Spinal cord (tissue), 9 donors: ENCODE measurements at regions not wholly inside any gene's neighbourhood (a gene's known extent, or its start where the extent isn't known, plus 50 kb on each side); places are given as distances from the start of the nearest gene placed in this dataset.

ENCODE experiments used
- DNase-seq, 6 donors: peaks; one replicate each; pipeline versions ENCODE4 v3.0.0 to v3.0.0-alpha.2; 2013 to 2015; ENCODE audit warnings: low spot score in 6 of 6, low read depth in 4 of 6
- H3K27ac ChIP-seq: one replicate; pipeline ENCODE4 v1.5.1; 2013; ENCODE audit warnings: low read depth, low read length, control low read depth
- H3K27me3 ChIP-seq: one replicate; pipeline ENCODE4 v1.6.1; 2013; ENCODE audit warnings: low read length; ENCODE audit not compliant: control insufficient read depth, insufficient read depth
- H3K36me3 ChIP-seq: one replicate; pipeline ENCODE4 v1.6.1; 2013; ENCODE audit warnings: low read length; ENCODE audit not compliant: control insufficient read depth, insufficient read depth
- H3K4me1 ChIP-seq: one replicate; pipeline ENCODE4 v1.6.1; 2013; ENCODE audit warnings: low read length; ENCODE audit not compliant: control insufficient read depth, insufficient read depth
- H3K4me3 ChIP-seq: one replicate; pipeline ENCODE4 v1.5.1; 2013; ENCODE audit warnings: low read depth, low read length, control low read depth
- H3K9me3 ChIP-seq: one replicate; pipeline ENCODE4 v1.6.1; 2013; ENCODE audit warnings: low read length; ENCODE audit not compliant: control insufficient read depth, insufficient read depth
- WGBS: methylation state at CpG from one replicate; pipeline ENCODE4 v1.1.5; 2013; ENCODE audit warnings: missing lambda C conversion rate; ENCODE audit not compliant: insufficient coverage; 5-methylcytosine and 5-hydroxymethylcytosine counted together
- donor health status: healthy.

DNA sequence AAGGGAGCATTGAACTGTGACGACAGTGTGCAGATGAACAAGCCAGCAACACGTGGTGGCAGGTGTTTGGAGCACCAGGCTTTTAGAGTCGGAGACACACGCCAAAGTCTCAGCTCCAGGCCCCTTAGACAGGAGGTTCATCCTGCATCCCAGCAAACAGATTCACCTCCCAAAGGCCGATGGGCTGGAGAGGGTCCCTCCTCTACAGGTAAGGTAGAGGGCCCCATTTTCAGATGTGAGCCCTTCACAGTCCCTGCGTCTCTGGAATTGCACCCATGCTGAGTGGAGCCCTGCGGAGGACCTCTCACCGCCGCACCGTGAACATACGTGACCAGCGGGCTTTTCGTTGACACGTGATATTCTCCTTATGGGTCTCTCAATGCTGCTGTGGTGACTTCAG, 109.0 kb upstream of the B3GAT1 start:
- DNase-seq: peak in 1 of 6 donors; percentile 45
- H3K36me3 ChIP-seq: no peaks in the 10 kb centered on the region
- no peak overlapping the region for H3K4me3 ChIP-seq
- H3K27ac ChIP-seq: no peak overlapping the region
- 94% methylated on average over 12 of the region's 14 CpGs for WGBS
- no peaks in the 10 kb centered on the region for H3K9me3 ChIP-seq
- H3K4me1 ChIP-seq: peaks cover 25% of the 10 kb centered on the region
- peaks cover 2% of the 10 kb centered on the region for H3K27me3 ChIP-seq

DNA sequence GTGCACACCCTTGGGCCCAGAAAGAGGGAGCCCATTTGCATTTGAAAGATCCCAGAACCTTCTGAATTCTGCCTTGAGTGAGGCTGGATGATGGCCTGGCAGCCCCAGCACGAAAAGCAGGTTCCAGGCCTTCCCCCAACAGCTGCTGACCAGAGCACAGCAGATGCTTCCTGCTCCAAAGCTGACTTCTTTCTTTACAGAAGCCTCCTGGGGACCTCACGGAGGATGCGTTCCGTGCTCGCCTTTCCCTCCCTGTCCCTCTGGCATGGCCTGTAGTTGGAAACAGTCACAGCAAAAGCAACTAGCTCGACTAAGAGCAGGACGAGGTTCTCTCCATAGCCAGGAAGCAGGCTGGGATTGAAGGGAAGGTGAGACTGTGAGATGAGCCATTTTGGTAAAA, 107.7 kb upstream of the B3GAT1 start:
- H3K4me3 ChIP-seq: no peak overlapping the region
- no peak overlapping the region for H3K27ac ChIP-seq
- H3K9me3 ChIP-seq: no peaks in the 10 kb centered on the region
- WGBS: 49% methylated on average over 7 of the region's 7 CpGs
- H3K4me1 ChIP-seq: peaks cover 33% of the 10 kb centered on the region
- DNase-seq: no peak
- peaks cover 2% of the 10 kb centered on the region for H3K27me3 ChIP-seq
- H3K36me3 ChIP-seq: no peaks in the 10 kb centered on the region

DNA sequence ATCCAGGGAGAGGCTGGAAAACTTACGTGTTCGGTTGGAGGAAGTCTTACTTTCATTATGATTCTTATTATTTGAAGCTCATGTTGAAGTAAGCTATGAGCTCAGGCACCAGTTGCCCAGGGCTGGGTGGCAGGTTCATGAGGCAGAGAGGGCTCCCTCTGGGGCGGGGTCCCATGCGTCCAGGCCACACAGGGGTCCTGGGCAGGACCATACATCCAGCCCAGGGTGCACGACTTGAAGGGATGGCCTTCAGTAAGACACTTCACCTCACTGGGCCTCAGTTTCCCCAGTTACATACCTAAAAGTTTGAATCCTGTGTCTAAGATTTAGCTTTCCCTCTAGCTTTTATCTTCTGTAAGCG, 107.3 kb upstream of the B3GAT1 start:
- Histone ChIP-seq H3K36me3 (no peaks in the 10 kb centered on the region), H3K4me1 (peaks cover 37% of the 10 kb centered on the region), H3K27me3 (peaks cover 2% of the 10 kb centered on the region), H3K4me3 (no peak overlapping the region), H3K27ac (no peak overlapping the region), H3K9me3 (no peaks in the 10 kb centered on the region)
- 100% methylated on average over 3 of the region's 6 CpGs for WGBS
- no peak for DNase-seq

DNA sequence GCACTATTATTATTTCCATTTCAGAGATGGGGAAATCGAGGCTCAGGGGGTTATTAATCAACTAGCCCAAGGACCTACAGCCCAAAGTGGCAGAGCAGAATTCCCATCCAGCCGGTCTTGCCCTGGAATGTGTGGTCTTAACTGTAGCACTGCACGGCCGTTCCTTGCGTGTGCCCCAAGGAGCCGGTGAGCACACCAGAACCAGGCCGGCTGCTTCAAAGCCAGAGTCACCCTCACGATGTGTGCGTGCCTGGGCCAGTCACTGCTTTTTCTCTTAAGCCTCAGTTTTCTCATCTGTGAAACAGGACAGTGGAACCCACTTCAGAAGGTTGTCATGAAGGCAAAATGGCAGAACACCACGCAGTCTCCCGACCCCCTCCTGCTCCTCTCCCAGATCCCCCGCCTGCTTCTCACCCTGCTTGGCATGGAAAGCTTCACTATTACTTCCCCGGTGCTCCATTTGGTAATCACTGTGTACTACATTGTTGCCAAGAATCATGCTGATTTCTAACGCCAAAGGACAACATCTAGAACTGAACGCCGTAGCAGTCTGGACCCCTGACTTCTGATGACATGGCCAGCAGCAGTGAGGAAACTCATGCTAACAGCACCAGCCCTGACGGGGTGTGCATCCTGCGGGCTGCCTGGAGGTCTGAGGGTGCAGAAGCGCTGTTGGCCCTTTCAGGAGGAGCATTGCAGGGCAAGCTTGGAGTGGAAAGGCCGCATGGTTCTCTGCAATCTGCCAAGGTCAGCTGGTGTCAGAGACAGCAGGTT, 106.8 kb upstream of the B3GAT1 start:
- no peak for DNase-seq
- H3K27me3 ChIP-seq: peaks cover 2% of the 10 kb centered on the region

DNA sequence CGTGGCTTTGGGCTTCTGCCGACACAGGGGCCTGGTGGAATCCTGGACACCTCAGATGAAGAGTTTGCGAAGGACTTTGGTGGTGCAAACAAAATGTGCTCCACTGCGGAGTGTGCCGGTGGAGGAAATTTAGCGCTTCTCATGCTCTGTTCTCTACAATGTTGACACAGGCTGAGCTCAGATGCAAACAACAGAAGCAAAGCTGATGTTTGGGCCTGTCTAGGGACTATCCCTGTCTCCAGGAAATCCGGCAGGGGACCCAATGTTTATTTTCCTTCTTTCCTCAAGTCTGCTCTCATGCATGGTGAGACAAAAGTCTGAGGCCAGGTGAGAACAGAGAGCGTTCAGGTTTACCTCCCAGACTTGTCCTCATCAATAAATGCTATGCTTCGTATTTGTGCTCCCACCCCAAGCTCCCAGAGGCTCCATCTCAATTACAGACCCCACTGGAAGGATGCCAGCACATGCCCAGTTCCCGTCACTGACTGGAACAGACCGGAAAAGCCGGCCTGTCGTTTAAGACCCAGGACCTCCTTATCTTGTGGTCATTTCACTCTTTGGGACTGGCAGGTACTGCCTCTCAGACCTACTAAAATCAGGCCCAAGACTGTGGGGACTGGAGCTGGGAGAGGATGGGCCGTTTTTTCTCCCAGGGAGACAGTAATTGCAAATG, 105.7 kb upstream of the B3GAT1 start:
- Histone ChIP-seq H3K9me3 (no peaks in the 10 kb centered on the region), H3K27me3 (peaks cover 2% of the 10 kb centered on the region), H3K27ac (no peak overlapping the region), H3K4me3 (no peak overlapping the region), H3K36me3 (no peaks in the 10 kb centered on the region), H3K4me1 (peaks cover 38% of the 10 kb centered on the region)
- no peak for DNase-seq
- 70% methylated on average over 12 of the region's 14 CpGs for WGBS

More for the DNA sequence above, 106.8 kb upstream of the B3GAT1 start:
- Histone ChIP-seq H3K27ac (no peak overlapping the region), H3K36me3 (no peaks in the 10 kb centered on the region), H3K4me3 (no peak overlapping the region), H3K4me1 (peaks cover 38% of the 10 kb centered on the region), H3K9me3 (no peaks in the 10 kb centered on the region)
- WGBS: 92% methylated on average over 19 of the region's 20 CpGs

DNA sequence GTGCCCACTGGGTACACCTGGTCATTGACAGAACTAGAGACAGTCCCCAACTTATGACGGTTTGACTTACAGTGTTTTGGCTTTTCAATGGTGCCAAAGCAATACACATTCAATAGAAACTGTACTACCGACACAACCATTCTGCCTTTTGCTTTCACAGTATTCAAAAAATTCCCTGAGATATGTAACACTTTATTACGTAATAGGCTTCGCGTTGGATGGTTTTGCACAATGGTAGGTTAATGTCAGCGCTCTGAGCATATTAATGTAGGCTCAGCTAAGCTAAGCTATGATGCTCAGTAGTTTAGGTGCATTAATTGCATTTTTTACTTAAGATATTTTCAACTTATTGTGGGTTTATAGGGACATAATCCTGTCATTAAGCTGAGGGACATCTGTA, 105.1 kb upstream of the B3GAT1 start:
- no peak for DNase-seq
- Histone ChIP-seq H3K9me3 (no peaks in the 10 kb centered on the region), H3K4me1 (peaks cover 38% of the 10 kb centered on the region), H3K36me3 (no peaks in the 10 kb centered on the region), H3K4me3 (no peak overlapping the region), H3K27me3 (peaks cover 2% of the 10 kb centered on the region), H3K27ac (no peak overlapping the region)
- WGBS: 93% methylated on average over 3 of the region's 6 CpGs

DNA sequence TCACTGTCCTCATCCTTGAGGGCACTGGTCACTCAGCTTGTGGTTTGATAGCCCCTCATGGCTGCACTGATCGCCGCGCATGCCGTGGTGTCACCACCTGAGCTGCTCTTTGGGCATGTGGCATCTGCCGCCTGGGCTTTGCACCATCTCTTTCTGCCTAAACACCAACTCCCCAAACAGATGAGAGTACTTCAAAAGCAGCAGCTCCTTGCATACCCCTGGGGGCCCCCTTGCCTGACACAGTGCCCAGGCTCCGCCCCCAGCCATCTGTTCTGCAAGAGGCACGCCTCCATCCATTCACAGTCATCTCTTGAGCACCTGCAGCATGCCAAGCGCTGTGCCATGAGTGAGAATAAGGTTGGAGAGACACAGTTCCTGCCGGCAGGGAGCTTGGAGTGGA, 104.5 kb upstream of the B3GAT1 start:
- Histone ChIP-seq H3K4me1 (peaks cover 35% of the 10 kb centered on the region), H3K27ac (no peak overlapping the region), H3K9me3 (no peaks in the 10 kb centered on the region), H3K27me3 (peaks cover 2% of the 10 kb centered on the region), H3K4me3 (no peak overlapping the region), H3K36me3 (no peaks in the 10 kb centered on the region)
- peak in 2 of 6 donors; percentile 88 for DNase-seq
- 55% methylated on average over 7 of the region's 9 CpGs for WGBS

DNA sequence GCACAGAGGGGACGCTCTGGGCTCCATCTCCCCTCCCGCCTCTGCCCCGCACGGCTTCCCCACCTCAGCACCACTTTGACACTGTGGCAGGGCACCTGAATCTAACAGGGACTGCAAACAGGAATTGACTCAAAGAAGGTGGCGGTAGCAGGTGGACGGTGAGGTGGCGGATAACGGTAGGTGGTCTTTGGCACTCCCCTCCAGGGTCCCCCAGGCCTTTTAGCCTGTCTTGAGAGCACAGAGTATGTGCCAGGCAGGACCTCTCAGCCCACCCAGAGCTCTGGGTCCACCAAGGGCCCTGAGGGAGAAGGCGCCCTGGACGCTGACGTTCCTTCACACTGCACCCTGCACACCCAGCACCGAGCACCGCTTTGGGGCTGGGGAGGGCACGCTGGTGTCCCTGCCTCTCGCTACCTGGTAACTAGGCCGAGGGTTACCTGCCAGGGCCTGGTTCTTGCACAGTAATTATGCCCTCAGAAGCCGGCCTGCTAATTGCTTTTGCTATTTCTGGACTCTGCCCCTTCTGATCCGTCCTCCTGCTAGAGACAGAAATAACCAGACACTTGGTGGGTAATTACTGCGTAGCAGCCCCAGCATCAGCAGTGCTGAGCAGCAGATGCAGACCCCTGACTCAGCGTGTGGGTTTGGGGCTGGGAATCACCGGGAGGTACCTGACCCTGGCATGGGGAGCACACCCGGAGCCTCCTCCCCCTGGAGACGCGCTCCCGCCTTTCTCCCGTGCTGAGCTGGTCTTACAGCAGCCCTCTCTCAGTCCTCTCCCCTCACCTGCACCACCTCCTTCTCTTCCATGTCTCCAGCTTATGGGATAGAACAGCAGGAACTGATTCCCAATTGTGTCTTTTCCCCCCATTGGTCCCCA, 103.3 kb upstream of the B3GAT1 start:
- no peak overlapping the region for H3K27ac ChIP-seq
- DNase-seq: no peak
- peaks cover 37% of the 10 kb centered on the region for H3K4me1 ChIP-seq
- H3K36me3 ChIP-seq: no peaks in the 10 kb centered on the region
- H3K27me3 ChIP-seq: peaks cover 2% of the 10 kb centered on the region
- WGBS: 87% methylated on average over 25 of the region's 26 CpGs
- no peaks in the 10 kb centered on the region for H3K9me3 ChIP-seq
- H3K4me3 ChIP-seq: no peak overlapping the region

DNA sequence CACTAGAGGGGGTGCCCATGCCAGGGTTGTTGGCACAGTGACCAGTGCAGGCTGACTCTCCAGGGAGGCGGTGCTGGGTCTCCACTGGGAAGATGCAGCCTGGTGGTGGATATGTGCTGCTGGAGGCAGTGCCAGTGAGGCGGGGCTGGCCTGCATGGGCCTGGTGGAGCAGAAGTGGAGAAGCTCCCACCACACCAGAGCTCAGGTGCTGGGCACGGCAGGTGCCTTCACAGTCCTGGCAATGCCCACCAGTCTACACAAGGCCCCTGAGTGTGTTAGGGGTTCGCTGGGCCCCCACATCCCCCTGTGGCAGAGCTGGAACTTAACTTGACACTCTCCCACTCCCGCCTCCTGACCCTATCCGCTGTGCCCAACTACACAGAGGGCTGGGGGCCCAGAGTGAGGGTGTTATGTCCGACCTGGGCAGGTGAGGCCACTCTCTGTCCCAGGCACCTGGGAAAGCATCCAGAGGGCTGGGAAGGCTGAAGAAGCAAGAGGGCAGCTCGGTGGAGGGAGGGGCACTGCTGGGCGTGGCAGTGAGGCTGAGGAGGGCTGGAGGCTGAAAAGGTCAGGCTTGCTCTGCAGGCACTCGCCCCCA, 102.4 kb upstream of the B3GAT1 start:
- Histone ChIP-seq H3K4me1 (peaks cover 38% of the 10 kb centered on the region), H3K36me3 (peaks cover 1% of the 10 kb centered on the region), H3K4me3 (no peak overlapping the region), H3K27ac (no peak overlapping the region), H3K27me3 (peaks cover 2% of the 10 kb centered on the region), H3K9me3 (no peaks in the 10 kb centered on the region)
- WGBS: 87% methylated on average over 7 of the region's 10 CpGs
- DNase-seq: no peak
